T47D (cell line): ENCODE measurements at regions not wholly inside any gene's neighbourhood (a gene's known extent, or its start where the extent isn't known, plus 50 kb on each side); places are given as distances from the start of the nearest gene placed in this dataset.
"Not testable (repeated sequence)": the region's sequence is repeated elsewhere in the genome, so short reads cannot be mapped to it uniquely, and the experiment has no call there.

ENCODE experiments used
- DNase-seq, 2 experiments: peaks; one replicate each; pipeline versions ENCODE4 v3.0.0 to v3.0.0-alpha.2; 2011 to 2012; ENCODE audit warnings: low read depth in 1 of 2, low spot score in 1 of 2
- JUND ChIP-seq: IDR thresholded peaks from 2 replicates; pipeline ENCODE4 v1.6.1; 2012; ENCODE audit warnings: low read depth
- in situ Hi-C: cut with HindIII; loops from 2 replicates; pipeline ENCODE4 v1.10.0; 2016; ENCODE audit warnings: low sequenced_read_pairs, low pct_unique_long_range_greater_than_20kb

GRCh38 chr3:150140614-150141321 is 170.1 kb upstream of the PFN2 start:
- in situ Hi-C loops = no loop called here
- no peak for TF ChIP-seq JUND
- peak in 1 of 2 experiments; percentile 18 for DNase-seq

DNA sequence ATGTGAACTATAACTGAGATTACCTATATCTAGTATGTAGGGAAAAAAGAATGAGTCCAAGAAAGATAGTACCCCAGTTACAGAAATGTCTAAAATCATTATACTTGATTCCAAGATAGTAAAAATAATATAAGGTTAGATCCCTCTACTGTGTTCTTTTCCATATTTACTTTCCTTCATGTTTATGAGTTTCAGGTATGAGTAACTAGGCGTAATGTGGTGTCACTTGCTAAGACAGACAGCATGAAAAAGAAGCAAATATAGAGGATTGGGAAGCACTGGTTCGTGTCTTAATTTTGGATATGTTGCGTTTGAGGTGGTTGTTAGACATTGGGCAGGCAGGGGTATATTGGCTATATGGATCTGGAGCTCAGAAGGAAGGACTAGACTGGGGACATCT is 168.1 kb upstream of the PFN2 start:
- no peak for TF ChIP-seq JUND
- in situ Hi-C loops = no loop called here
- no peak for DNase-seq

DNA sequence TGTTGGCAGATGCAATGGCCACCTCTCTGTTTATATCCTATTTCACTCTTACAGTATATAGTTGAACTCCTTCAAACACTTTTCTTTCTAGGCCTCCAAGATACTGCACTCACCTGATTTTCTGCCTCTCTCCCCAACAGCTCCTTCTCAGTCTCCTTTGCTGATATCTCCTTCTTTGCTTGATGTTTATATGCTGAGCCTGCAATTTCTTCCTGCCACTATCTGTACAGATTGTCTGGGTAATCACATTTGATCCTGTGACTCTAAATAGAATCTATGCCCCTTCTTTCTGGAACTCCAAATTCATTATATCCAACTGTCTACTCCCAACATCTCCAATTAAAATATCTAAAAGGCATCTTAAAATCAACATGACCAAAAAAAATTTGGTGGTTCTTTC is 165.5 kb upstream of the PFN2 start:
- DNase-seq = no peak
- no peak for TF ChIP-seq JUND
- in situ Hi-C loops = no loop called here

- no peak for TF ChIP-seq JUND
- peak in 1 of 2 experiments; percentile 4 for DNase-seq
- in situ Hi-C loops = no loop called here
These were observed 164.6 kb upstream of the PFN2 start for GRCh38 chr3:150135287-150135721.

DNA sequence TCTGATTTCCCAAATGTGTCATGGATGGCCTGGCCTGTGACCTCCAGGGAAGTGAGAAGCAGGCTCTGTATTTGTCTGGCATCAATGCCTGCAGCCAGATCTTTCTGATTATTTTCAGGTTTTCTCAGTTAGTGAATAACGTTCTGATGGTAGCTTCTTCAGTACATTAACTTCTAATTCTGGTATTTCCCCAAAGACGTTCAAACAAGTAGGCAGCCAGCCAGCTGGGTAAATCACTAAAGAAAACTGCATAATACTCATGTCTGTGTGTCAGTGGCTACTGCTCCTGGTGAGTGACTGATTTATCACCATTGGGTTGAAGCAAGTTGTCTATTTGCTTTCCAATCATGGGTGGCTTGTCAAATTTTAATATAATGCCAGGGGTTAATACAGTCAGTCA is 162.6 kb upstream of the PFN2 start:
- in situ Hi-C loops = no loop called here
- TF ChIP-seq JUND = no peak
- no peak for DNase-seq

DNA sequence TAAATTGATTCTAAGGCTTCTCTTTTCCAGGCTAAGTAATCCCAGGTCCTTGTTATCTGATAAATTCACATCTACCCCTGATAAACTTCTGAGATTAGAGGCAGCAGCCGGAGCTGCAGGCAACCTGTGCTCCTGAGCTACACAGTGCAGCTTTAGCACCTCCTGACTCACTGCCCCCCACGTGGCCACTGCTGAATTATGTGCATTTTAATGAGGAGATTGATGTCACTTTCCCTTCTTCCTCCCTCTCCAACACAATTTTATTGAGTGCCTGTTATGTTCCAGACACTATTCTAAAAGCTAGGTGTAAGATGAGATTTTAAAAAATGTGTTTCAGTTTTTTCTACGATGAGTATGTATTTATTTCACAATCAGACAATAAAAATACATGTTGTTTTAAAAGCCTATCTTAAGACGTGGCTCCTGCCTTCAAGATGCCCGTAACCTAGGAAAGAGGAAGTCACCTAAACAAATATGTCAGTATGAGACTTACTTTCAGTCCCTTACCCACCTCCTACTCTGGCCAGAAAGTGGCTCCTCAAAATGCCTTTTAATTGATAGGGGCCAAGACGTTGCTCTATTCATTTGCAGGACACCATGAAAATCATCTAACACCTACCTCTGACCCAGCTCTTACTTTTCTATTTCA is 161.5 kb upstream of the PFN2 start:
- TF ChIP-seq JUND = no peak
- DNase-seq = no peak
- in situ Hi-C loops = no loop called here

DNA sequence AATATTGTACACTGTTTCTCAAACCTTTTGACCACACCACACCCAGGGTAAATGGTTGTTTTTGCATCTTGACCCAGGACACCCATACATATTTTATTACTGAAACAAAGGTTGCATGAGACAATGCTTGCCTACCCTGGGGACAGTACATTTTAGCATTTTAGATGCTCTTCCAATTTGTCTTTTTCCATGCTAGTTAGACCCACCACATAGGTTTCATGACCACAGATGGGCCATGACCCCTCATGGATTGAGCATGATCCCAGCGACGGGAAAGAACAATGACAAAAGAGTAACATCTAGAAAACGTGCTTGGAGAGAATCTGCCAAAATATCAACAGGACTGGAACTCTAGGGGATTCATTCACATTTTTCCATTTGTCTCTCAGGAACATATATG is 161.0 kb upstream of the PFN2 start:
- no peak for TF ChIP-seq JUND
- in situ Hi-C loops = no loop called here
- DNase-seq = no peak

GRCh38 chr3:150130404-150131100 is 159.9 kb upstream of the PFN2 start:
- in situ Hi-C loops = no loop called here
- no peak for TF ChIP-seq JUND
- no peak for DNase-seq

GRCh38 chr3:150129166-150129565 is 158.5 kb upstream of the PFN2 start:
- no peak for TF ChIP-seq JUND
- in situ Hi-C loops = no loop called here
- DNase-seq = no peak

DNA sequence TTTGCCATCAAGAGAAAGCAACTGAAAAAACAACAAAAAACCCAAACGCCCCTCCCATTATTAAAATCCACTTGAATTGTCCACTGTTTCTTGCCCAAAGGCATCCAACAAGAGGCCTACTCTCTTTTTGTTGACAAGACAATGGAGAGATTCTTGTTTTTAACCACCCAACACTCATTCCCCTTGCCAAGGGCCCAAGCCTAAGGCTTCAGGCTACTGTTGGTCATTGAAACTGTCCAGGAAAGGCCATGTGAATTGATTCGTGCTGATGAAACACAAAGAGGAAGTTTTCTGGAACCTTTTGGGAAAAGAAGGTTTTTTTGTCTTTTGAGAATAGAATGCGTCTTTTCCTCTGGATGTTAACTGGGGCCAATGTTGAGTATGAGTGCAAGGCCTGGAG is 157.4 kb upstream of the PFN2 start:
- in situ Hi-C loops = no loop called here
- no peak for TF ChIP-seq JUND
- no peak for DNase-seq

- in situ Hi-C loops = no loop called here
- DNase-seq = no peak
- TF ChIP-seq JUND = no peak
These were observed 156.4 kb upstream of the PFN2 start for GRCh38 chr3:150127011-150127490.

DNA sequence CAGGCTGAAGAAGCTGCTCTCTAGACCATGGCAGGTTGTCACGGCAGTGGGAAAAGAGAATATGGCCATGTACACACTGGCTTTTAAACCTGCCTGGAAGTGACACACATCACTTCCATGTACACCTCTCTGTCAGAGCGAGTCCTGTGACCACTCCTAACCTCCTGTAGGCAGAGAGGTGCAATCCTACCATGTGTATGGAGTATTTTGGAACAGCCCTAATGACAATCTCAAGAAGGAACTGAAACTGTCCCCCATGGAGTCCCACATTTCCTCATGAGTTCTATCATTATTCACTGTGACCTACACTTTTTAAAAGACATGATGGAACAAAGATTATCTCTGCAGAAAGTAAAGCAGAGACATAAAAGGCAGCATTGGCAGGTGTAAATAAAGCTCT is 153.4 kb upstream of the PFN2 start:
- in situ Hi-C loops = no loop called here

DNA sequence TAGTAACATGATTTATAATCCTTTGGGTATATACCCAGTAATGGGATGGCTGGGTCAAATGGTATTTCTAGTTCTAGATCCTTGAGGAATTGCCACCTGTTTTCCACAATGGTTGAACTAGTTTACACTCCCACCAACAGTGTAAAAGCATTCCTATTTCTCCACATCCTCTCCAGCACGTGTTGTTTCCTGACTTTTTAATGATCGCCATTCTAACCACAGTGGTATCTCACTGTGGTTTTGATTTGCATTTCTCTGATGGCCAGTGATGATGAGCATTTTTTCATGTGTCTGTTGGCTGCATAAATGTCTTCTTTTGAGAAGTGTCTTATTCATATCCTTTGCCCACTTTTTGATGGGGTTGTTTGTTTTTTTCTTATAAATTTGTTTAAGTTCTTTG is 152.6 kb upstream of the PFN2 start:
- DNase-seq, in situ Hi-C loops: not testable (repeated sequence)

More for the DNA sequence above, 153.4 kb upstream of the PFN2 start:
- DNase-seq = no peak
- no peak for TF ChIP-seq JUND

- TF ChIP-seq JUND = no peak
- peak in 1 of 2 experiments; percentile 53 for DNase-seq
- in situ Hi-C loops = no loop called here
These were observed 147.5 kb upstream of the PFN2 start for GRCh38 chr3:150118219-150118618.
